ENCODE measurements at regions not wholly inside any gene's neighbourhood (a gene's known extent, or its start where the extent isn't known, plus 50 kb on each side); places are given as distances from the start of the nearest gene placed in this dataset.

DNA sequence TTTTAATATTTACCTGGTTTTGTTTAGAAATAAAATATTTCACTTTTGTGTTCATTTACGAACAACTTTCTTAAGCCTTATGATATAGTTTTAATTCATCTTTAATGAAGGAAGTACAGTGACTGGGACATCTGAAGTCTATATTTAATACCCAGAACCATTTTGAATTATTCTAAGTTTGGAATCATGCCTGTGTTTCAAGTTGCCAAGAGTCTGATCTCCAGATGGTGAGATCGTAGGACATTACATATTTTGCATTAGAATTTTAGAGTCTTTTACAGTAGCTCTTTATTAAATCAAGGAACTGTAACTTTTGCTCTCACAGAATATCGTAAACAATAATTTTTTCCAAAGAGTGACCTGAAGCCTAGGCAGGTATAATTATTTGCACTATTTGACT is 420.7 kb downstream of the SI start:
- no peak overlapping the region for H3K4me3 ChIP-seq (ENCODE audit: control insufficient read depth, low read depth, low read length)
- no peak for DNase-seq (ENCODE audit: low read depth)
- TF ChIP-seq, protein P1, sequence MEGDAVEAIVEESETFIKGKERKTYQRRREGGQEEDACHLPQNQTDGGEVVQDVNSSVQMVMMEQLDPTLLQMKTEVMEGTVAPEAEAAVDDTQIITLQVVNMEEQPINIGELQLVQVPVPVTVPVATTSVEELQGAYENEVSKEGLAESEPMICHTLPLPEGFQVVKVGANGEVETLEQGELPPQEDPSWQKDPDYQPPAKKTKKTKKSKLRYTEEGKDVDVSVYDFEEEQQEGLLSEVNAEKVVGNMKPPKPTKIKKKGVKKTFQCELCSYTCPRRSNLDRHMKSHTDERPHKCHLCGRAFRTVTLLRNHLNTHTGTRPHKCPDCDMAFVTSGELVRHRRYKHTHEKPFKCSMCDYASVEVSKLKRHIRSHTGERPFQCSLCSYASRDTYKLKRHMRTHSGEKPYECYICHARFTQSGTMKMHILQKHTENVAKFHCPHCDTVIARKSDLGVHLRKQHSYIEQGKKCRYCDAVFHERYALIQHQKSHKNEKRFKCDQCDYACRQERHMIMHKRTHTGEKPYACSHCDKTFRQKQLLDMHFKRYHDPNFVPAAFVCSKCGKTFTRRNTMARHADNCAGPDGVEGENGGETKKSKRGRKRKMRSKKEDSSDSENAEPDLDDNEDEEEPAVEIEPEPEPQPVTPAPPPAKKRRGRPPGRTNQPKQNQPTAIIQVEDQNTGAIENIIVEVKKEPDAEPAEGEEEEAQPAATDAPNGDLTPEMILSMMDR (IDR thresholded peaks at IDR 0.05; ENCODE audit: control insufficient read depth, insufficient read depth, low read depth, low read length, missing control alignments), result no peak

DNA sequence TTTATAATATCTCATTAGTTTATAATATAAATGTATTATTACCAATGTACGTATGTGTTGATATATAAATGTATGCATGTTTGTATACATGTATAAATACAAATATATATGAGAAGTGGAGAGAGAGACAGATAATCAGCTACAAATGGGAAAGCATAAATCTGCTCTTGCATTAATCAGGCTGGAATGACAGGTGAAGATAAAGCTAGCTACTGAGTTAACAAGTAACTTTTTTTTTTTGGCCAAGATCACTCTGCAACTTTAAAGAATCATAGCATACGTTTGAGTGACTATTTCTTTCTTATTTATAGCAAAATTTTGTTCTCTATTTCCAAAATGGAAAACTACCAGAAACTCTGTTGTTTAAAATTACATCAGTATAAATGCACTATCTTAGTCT is 422.8 kb downstream of the SI start:
- TF ChIP-seq, protein P1 (IDR thresholded peaks at IDR 0.05; ENCODE audit: control insufficient read depth, insufficient read depth, low read depth, low read length, missing control alignments), result no peak
- no peak for DNase-seq (ENCODE audit: low read depth)

DNA sequence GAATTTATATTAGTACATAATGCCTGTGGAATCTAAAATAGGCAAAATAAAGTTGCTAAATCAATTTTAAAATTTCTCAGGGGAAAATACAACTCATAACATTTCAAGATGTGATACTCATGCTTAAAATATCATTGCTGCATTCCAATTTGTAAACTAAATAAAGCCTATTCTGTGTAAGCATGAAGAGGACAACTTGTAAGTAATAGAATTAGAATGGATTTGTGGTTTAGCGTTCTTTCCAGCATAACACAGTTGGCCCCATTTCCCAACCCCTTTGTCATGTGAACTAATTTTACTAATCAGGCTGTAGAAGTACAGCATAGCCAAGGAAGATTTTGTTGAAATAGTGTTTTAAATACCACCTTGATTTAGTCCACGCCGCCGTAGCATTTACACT is 437.2 kb downstream of the SI start:
- TF ChIP-seq, protein P1 (IDR thresholded peaks at IDR 0.05; ENCODE audit: control insufficient read depth, insufficient read depth, low read depth, low read length, missing control alignments), result no peak
- H3K4me3 ChIP-seq (ENCODE audit: control insufficient read depth, low read depth, low read length), result no peak overlapping the region
- peak; percentile 7 for DNase-seq (ENCODE audit: low read depth)

More for the DNA sequence above, 422.8 kb downstream of the SI start:
- H3K4me3 ChIP-seq (ENCODE audit: control insufficient read depth, low read depth, low read length), result no peak overlapping the region

DNA sequence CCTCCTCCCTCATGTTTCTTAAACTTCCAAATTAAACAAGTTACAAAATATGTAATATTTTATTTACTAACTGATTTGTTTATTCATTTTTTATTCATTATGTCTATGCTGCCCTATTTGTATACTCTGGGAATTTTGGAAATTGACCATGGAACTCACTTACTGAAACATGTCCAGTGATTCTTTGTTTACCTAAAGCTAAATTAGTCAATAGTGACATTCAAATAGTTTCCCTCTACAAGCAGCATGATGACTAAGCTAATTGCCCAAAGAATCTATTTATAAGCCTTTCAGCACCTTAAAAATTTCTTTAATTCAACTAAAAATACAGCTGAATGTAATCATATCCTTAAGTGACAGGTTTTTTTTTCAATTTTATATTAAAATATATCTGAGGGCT is 437.7 kb downstream of the SI start:
- TF ChIP-seq, protein P1 (IDR thresholded peaks at IDR 0.05; ENCODE audit: control insufficient read depth, insufficient read depth, low read depth, low read length, missing control alignments), result no peak
- DNase-seq (ENCODE audit: low read depth), result no peak

DNA sequence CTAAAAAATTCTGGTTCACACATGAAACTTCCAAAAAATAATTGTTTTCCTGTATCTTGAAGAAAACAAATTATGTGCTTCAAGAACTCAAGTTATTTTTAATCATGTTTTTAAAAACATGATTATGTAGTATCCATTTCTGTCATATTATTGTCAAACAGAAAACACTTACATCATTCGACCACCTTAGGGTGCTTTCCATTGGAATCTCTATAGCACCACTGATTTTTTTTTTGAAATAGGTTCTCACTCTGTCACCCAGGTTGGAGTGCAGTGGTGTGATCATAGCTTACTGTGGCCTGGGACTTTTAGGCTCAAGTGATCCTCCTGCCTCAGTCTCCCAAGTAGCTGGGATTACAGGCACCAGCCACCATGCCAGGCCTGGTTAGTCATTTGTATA is 457.3 kb downstream of the SI start:
- TF ChIP-seq, protein P1 (IDR thresholded peaks at IDR 0.05; ENCODE audit: control insufficient read depth, insufficient read depth, low read depth, low read length, missing control alignments), result no peak
- DNase-seq (ENCODE audit: low read depth), result no peak
- H3K4me3 ChIP-seq (ENCODE audit: control insufficient read depth, low read depth, low read length), result no peak overlapping the region

More for the DNA sequence above, 437.7 kb downstream of the SI start:
- no peak overlapping the region for H3K4me3 ChIP-seq (ENCODE audit: control insufficient read depth, low read depth, low read length)

DNA sequence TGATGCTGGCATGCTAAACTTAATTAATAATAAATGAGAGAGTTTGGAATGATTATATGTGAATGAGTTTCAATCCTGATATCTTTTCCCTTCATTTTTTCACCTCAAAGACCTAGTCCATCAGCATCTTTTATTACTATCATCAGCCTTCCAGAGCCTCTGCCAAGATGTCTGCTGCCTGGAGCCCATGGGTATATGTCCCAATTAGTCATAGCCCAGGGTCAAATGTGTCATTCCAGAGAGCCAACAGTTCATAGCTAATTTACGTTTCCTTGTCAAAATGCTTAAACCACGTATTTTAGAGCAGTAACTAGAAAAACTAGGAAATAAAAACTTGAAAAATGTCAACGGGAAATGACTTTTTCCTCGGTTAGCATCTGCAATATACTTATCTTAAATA is 457.9 kb downstream of the SI start:
- no peak overlapping the region for H3K4me3 ChIP-seq (ENCODE audit: control insufficient read depth, low read depth, low read length)
- TF ChIP-seq, protein P1 (IDR thresholded peaks at IDR 0.05; ENCODE audit: control insufficient read depth, insufficient read depth, low read depth, low read length, missing control alignments), result no peak
- DNase-seq (ENCODE audit: low read depth), result no peak

DNA sequence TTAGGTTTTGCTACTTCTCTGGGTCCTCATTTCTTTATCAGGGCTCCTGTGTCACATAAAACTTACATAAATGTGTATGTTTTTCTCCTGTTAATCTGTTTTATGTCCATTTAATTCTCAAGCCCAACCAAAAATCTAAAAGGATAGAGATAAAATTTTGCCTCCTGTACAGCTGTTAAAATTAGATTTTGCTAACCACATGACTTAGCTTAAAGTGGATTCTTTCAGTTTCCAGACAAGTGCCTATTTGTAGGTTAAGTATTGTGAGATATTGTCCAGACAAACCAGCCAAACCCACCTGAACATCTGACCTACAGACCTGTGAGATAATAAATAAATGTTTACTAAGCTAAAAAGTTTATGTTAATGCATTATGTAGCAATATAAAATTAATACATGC is 465.5 kb downstream of the SI start:
- no peak for DNase-seq (ENCODE audit: low read depth)

More for the DNA sequence above, 465.5 kb downstream of the SI start:
- no peak overlapping the region for H3K4me3 ChIP-seq (ENCODE audit: control insufficient read depth, low read depth, low read length)
- TF ChIP-seq, protein P1 (IDR thresholded peaks at IDR 0.05; ENCODE audit: control insufficient read depth, insufficient read depth, low read depth, low read length, missing control alignments), result no peak
